Pancreas (tissue), 10 donors: ENCODE measurements at regions not wholly inside any gene's neighbourhood (a gene's known extent, or its start where the extent isn't known, plus 50 kb on each side); places are given as distances from the start of the nearest gene placed in this dataset.

ENCODE experiments used
- ATAC-seq, 4 donors: fragments of 200-7000 bp; cut with Tn5 transposase; one replicate each; pipeline versions ENCODE4 v1.8.0 to v1.9.1; 2020; ENCODE audit warnings: mild to moderate bottlenecking in 4 of 4, moderate library complexity in 4 of 4
- DNase-seq, 6 donors: peaks; one replicate each; pipeline ENCODE4 v3.0.0-alpha.2; 2020
- FAIRE-seq: peaks from 2 replicates; lab custom pipeline; 2012; peaks lifted over from hg19 to GRCh38; lab: Jason Lieb, UNC
- H3K27ac ChIP-seq, 4 donors: fragments of 200-600 bp; sonication (generic); 1 replicate in 3 of 4; 2 replicates in 1 of 4; pipeline versions ENCODE4 v1.5.0 to v1.8.0; 2020
- H3K27me3 ChIP-seq, 4 donors: fragments of 200-600 bp; one replicate each; pipeline ENCODE4 v1.8.0; 2021
- H3K36me3 ChIP-seq, 3 donors: fragments of 200-600 bp; sonication (generic) in 1 of 3; one replicate each; pipeline versions ENCODE4 v1.5.0 to v1.8.0; 2020 to 2021
- H3K4me1 ChIP-seq, 3 donors: fragments of 200-600 bp; one replicate each; pipeline ENCODE4 v1.8.0; 2021
- H3K4me3 ChIP-seq, 4 donors: fragments of 200-600 bp; sonication (generic) in 2 of 4; one replicate each; pipeline versions ENCODE4 v1.5.0 to v1.8.0; 2020 to 2021
- H3K9me3 ChIP-seq, 4 donors: fragments of 200-600 bp; one replicate each; pipeline ENCODE4 v1.8.0; 2021
- WGBS, 2 donors: extraction: QIAGEN DNeasy Blood & Tissue Kit; methylation state at CpG; one replicate each; pipeline ENCODE4 v1.1.7; 2013; 5-methylcytosine and 5-hydroxymethylcytosine counted together
- intact Hi-C, 3 donors: fragments of 100-400 bp; cut with DNase I; formaldehyde crosslinking; loops; one replicate each; pipeline versions ENCODE4 v1.11.1 to v1.14.2; 2022
- TF ChIP-seq, protein P1 (sequence below), 4 donors: fragments of 200-600 bp; sonication (generic) in 3 of 4; IDR thresholded peaks; one replicate each; pipeline versions ENCODE4 v1.5.0 to v1.8.0; 2021; ENCODE audit warnings: antibody characterized with exemption in 4 of 4
- donor health status: healthy with polysubstance abuse.
- donor health status: DM: no; HTN: no; CAD: no; lungs with moderate emphysema.
- donor health status: DM: no; HTN: no; CAD: no.
- donor health status: control.
- donor health status: control.
- donor health status: Bipolar disorder and iron deficiency.
- donor health status: DM: yes; HTN: yes; CAD: no.
- donor health status: DM: no; HTN: no; CAD: no.
- donor health status: DM: no; HTN: no; CAD: no.
- donor health status: DM: yes; HTN: yes; CAD: no.

DNA sequence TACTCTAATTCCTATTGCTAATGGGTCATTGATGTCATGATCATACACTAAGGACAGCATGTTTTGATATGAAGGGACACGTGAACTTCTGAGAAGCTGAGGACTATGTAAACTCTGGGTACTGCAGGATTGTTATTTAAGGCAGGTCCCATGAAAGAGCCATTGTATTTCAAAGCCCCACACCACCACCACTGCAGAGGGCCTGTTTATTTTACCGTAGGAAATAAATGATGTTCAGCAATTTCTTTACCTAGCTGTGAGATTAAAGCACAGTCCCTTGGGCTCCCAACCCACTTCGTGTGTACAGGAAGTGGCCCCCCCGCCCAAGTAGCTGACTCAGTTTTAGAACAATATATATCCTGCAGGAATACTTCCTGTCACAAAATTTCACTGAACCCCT lies 89.8 kb upstream of the ACSL4 start:
- no peaks in the 10 kb centered on the region for H3K27me3 ChIP-seq
- ATAC-seq (peak in 2 of 4 donors; percentile 19 to 44), FAIRE-seq (no peak), DNase-seq (no peak)
- intact Hi-C loops: no loop called here
- no peaks in the 10 kb centered on the region for H3K4me1 ChIP-seq
- H3K27ac ChIP-seq: no peak overlapping the region
- no peaks in the 10 kb centered on the region for H3K9me3 ChIP-seq
- H3K36me3 ChIP-seq: no peaks in the 10 kb centered on the region
- TF ChIP-seq, protein P1, sequence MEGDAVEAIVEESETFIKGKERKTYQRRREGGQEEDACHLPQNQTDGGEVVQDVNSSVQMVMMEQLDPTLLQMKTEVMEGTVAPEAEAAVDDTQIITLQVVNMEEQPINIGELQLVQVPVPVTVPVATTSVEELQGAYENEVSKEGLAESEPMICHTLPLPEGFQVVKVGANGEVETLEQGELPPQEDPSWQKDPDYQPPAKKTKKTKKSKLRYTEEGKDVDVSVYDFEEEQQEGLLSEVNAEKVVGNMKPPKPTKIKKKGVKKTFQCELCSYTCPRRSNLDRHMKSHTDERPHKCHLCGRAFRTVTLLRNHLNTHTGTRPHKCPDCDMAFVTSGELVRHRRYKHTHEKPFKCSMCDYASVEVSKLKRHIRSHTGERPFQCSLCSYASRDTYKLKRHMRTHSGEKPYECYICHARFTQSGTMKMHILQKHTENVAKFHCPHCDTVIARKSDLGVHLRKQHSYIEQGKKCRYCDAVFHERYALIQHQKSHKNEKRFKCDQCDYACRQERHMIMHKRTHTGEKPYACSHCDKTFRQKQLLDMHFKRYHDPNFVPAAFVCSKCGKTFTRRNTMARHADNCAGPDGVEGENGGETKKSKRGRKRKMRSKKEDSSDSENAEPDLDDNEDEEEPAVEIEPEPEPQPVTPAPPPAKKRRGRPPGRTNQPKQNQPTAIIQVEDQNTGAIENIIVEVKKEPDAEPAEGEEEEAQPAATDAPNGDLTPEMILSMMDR (IDR thresholded peaks at IDR 0.05): no peak
- WGBS, 2 donors: 46% methylated on average over 4 of the region's 4 CpGs
- H3K4me3 ChIP-seq: no peak overlapping the region

DNA sequence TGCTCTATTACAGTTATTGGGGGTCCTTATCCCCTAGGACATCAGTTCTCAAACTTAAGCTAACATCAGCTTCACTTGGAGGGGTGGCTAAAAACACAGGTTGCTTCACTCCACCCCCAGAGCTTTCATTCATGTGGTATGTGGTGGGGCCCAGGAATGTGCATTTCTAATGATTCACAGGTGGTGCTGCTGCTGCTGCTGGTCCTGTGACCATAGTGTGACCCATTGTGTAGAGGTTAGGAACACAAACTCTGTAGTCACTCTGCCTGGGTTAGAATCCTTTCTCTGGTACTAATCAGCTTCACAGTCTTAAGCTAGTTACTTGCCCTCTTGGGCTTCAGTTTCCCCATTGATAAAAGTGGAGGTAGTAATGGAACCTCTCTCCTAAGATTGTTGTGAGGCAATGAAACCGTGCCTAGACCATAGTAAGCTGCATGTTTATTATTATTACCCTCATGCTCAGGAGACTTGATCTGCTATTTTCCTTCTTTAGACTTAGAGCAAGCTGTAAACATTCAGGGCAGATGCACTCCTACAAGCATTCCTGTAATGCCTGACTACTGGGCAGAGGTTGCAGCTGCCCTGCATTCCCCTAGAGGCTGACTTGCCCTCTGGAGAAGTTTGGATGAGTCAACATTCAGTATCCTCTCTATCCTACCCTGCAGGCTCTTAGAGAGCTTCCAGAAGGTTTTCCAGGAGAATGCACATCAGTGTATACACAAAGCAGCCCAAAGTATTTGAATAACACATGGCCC lies 94.1 kb upstream of the ACSL4 start:
- ATAC-seq (no peak), FAIRE-seq (no peak), DNase-seq (no peak)
- no peak overlapping the region for H3K27ac ChIP-seq
- TF ChIP-seq, protein P1 (IDR thresholded peaks at IDR 0.05): no peak
- H3K27me3 ChIP-seq: no peaks in the 10 kb centered on the region
- no peaks in the 10 kb centered on the region for H3K36me3 ChIP-seq
- intact Hi-C loops: no loop called here
- no peak overlapping the region for H3K4me3 ChIP-seq
- H3K9me3 ChIP-seq: no peaks in the 10 kb centered on the region
- WGBS, 2 donors: 62 to 95% methylated on average over 1 of the region's 1 CpG
- H3K4me1 ChIP-seq: peaks cover 0 to 10% (median 6%) of the 10 kb centered on the region in 3 donors

DNA sequence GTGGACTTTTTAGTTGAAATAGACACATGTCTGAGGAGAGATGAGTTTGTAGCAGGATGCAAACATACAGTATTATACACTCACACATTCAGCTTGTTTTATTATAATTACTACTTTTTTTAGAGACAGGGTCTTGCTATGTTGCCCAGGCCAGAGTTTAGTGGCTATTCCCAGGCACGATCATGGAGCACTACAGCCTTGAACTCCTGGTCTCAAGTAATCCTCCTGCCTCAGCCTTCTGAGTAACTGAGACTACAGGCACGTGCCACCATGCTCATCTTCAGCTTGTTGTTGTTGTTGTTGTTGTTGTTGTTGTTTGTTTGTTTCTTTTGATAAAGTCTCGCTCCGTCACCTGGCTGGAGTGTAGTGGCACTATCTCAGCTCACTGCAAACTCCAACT lies 94.7 kb upstream of the ACSL4 start:
- Histone ChIP-seq H3K27ac (no peak overlapping the region), H3K4me1 (peaks cover 0 to 10% (median 6%) of the 10 kb centered on the region in 3 donors), H3K9me3 (no peaks in the 10 kb centered on the region), H3K27me3 (no peaks in the 10 kb centered on the region), H3K4me3 (no peak overlapping the region), H3K36me3 (no peaks in the 10 kb centered on the region)
- 67 to 96% methylated on average over 4 of the region's 4 CpGs for WGBS, 2 donors
- TF ChIP-seq, protein P1 (IDR thresholded peaks at IDR 0.05): no peak
- FAIRE-seq (no peak), ATAC-seq (no peak), DNase-seq (no peak)
- intact Hi-C loops: no loop called here

DNA sequence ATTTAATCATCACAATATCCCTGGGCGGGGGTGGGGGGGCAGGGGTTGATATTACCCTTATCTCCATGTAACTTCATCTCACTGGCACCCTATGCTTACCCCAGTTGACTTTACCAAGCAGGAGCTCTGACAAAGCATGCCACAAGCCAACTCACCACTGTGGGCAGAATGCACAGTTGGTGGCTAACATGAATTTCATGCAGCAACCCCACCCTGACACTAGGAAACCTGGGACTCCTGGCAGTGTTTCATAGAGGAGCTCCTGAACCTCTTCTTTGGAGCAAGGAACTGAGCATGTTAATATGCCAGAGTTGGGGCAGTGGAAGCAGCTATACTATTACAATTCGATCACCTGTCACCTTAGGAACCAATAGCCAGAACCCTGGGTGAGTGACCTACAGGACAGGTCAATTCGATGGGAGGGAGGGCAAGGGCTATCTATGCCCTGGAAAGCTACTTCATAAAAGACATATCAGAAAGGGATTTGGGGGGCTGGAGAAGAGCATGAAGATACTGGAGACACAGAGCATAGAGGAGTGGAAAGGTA lies 97.2 kb upstream of the ACSL4 start:
- DNase-seq (no peak), ATAC-seq (peak in 2 of 4 donors; percentile 9 to 17), FAIRE-seq (no peak)
- Histone ChIP-seq H3K27ac (peak overlapping the region in 2 of 4 donors; percentile 36 to 50), H3K4me3 (no peak overlapping the region), H3K36me3 (no peaks in the 10 kb centered on the region), H3K9me3 (no peaks in the 10 kb centered on the region), H3K27me3 (no peaks in the 10 kb centered on the region), H3K4me1 (peaks cover 0 to 10% (median 6%) of the 10 kb centered on the region in 3 donors)
- TF ChIP-seq, protein P1 (IDR thresholded peaks at IDR 0.05): no peak
- 59 to 69% methylated on average over 3 of the region's 3 CpGs for WGBS, 2 donors
- intact Hi-C loops: no loop called here

DNA sequence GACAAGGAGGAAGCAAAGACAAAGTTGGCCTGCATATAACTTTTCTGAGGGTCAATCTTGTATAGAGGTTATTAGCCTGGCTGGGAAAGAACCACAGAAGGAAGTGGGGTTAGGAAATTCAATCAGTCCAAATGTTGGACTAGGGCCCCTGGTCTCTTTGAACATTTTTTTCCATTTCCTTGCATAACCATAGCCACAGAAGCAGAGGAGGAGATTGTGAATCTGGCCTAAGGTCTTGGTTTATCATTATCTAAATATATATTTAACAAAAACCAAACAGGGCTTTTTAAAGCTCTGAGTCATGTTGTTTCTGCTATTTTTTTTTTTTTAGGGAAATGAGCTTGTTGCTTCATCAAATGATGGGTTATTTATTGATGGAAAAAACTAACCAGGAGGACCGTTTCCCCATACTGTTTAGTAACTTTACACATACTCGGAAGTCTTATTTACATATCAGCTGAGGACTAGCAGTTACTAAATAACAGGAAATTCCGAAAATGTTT lies 97.7 kb upstream of the ACSL4 start:
- peaks cover 0 to 10% (median 6%) of the 10 kb centered on the region in 3 donors for H3K4me1 ChIP-seq
- peak overlapping the region in 2 of 4 donors; percentile 36 to 50 for H3K27ac ChIP-seq
- H3K36me3 ChIP-seq: no peaks in the 10 kb centered on the region
- H3K4me3 ChIP-seq: no peak overlapping the region
- no peaks in the 10 kb centered on the region for H3K27me3 ChIP-seq
- FAIRE-seq: no peak
- intact Hi-C loops: no loop called here
- TF ChIP-seq, protein P1 (IDR thresholded peaks at IDR 0.05): no peak
- no peaks in the 10 kb centered on the region for H3K9me3 ChIP-seq
- DNase-seq: no peak
- peak; percentile 82 to 95 (median 90) for ATAC-seq
- 4 to 16% methylated on average over 3 of the region's 3 CpGs for WGBS, 2 donors
